ENCODE measurements at regions not wholly inside any gene's neighbourhood (a gene's known extent, or its start where the extent isn't known, plus 50 kb on each side); places are given as distances from the start of the nearest gene placed in this dataset.

- intact Hi-C loops (cut with DNase I) = no loop called here
- ATAC-seq = no peak
Observed at GRCh38 chrX:34877436-34877835, 65.2 kb upstream of the FAM47B start.

GRCh38 chrX:34879346-34879745, 63.2 kb upstream of the FAM47B start:
- TF ChIP-seq CTCF (IDR thresholded peaks at IDR 0.05) = no peak
- Histone ChIP-seq H3K27me3 (no peaks in the 10 kb centered on the region), H3K36me3 (no peaks in the 10 kb centered on the region), H3K27ac (no peak overlapping the region), H3K4me3 (no peak overlapping the region), H3K9me3 (no peaks in the 10 kb centered on the region), H3K4me1 (no peaks in the 10 kb centered on the region)
- no peak for ATAC-seq
- DNase-seq = no peak
- intact Hi-C loops (cut with DNase I) = no loop called here

More at GRCh38 chrX:34877436-34877835, 65.2 kb upstream of the FAM47B start:
- Histone ChIP-seq H3K4me1 (no peaks in the 10 kb centered on the region), H3K27ac (no peak overlapping the region), H3K36me3 (no peaks in the 10 kb centered on the region), H3K9me3 (no peaks in the 10 kb centered on the region), H3K4me3 (no peak overlapping the region), H3K27me3 (no peaks in the 10 kb centered on the region)
- DNase-seq = peak in 1 of 4 donors; percentile 13
- no peak for TF ChIP-seq CTCF (IDR thresholded peaks at IDR 0.05)

DNA sequence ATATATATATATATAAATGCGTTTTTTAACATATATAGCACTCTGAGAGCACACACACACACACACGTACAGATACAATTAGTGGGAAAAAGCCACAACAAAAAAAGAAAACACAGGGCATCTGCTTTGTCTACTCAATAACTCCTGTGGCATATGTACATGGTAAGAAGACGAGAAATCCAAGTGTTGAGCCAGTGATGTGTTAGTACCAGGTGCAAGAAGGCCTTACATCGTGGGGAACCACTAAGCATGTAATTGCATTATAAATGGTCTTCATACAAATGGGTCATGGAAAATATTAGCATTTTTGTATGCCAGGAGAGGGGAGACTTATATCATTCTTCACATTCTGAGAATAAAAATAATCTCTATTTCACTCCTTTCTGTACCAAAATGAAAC, 62.7 kb upstream of the FAM47B start:
- no peaks in the 10 kb centered on the region for H3K27me3 ChIP-seq
- ATAC-seq (no peak), DNase-seq (no peak)
- no peak for TF ChIP-seq CTCF (IDR thresholded peaks at IDR 0.05)
- H3K36me3 ChIP-seq = no peaks in the 10 kb centered on the region
- H3K4me1 ChIP-seq = no peaks in the 10 kb centered on the region
- H3K27ac ChIP-seq = no peak overlapping the region
- intact Hi-C loops (cut with DNase I) = no loop called here
- H3K4me3 ChIP-seq = no peak overlapping the region
- H3K9me3 ChIP-seq = no peaks in the 10 kb centered on the region

DNA sequence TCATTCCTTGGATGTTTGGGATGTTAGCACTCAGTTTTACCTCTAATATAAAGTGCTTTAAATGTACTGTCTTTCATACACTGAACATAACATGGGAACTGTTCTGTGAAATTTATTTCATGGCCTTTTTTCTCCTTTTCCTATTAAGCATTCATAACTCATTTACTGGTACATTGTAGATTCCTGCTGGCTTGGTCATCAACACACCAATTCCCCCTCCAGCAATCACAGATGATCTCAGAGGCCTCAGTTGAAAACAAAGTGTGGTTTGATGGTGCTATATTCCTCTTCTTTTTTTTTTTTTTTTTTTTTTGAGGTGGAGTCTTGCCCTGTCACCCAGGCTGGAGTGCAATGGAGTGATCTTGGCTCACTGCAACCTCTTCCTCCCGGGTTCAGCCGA, 61.9 kb upstream of the FAM47B start:
- TF ChIP-seq CTCF (IDR thresholded peaks at IDR 0.05) = no peak
- Histone ChIP-seq H3K36me3 (no peaks in the 10 kb centered on the region), H3K27ac (no peak overlapping the region), H3K4me1 (no peaks in the 10 kb centered on the region), H3K27me3 (no peaks in the 10 kb centered on the region), H3K4me3 (no peak overlapping the region), H3K9me3 (no peaks in the 10 kb centered on the region)
- intact Hi-C loops (cut with DNase I) = no loop called here
- no peak for ATAC-seq
- no peak for DNase-seq

GRCh38 chrX:34881671-34882070, 60.9 kb upstream of the FAM47B start:
- intact Hi-C loops (cut with DNase I) = no loop called here
- no peaks in the 10 kb centered on the region for H3K4me1 ChIP-seq
- no peaks in the 10 kb centered on the region for H3K36me3 ChIP-seq
- ATAC-seq (no peak), DNase-seq (no peak)
- H3K9me3 ChIP-seq = no peaks in the 10 kb centered on the region
- no peak overlapping the region for H3K27ac ChIP-seq
- H3K4me3 ChIP-seq = no peak overlapping the region
- H3K27me3 ChIP-seq = no peaks in the 10 kb centered on the region
- no peak for TF ChIP-seq CTCF (IDR thresholded peaks at IDR 0.05)
